Panc1 (cell line): ENCODE measurements at regions not wholly inside any gene's neighbourhood (a gene's known extent, or its start where the extent isn't known, plus 50 kb on each side); places are given as distances from the start of the nearest gene placed in this dataset.

ENCODE experiments used
- ATAC-seq: fragments of 200-7000 bp; cut with Tn5 transposase; 2 replicates; pipeline ENCODE4 v1.9.1; 2020; ENCODE audit warnings: mild to moderate bottlenecking, moderate library complexity
- BruUV-seq: library from RNA; stranded (reverse); fragments of 400-500 nt; replicated peaks from 2 replicates; lab custom pipeline; 2021; lab: Mats Ljungman, UMichigan
- CTCF ChIA-PET: fragments of 300-600 bp; sonication (Branson Sonifier 250); formaldehyde crosslinking; loops from one replicate; lab custom pipeline; 2022; ENCODE audit warnings: antibody characterized with exemption; lab: Charles Lee
- POLR2A ChIA-PET: fragments of 300-600 bp; sonication (Branson Sonifier 250); formaldehyde crosslinking; loops from one replicate; lab custom pipeline; 2022; ENCODE audit warnings: antibody characterized with exemption; lab: Charles Lee
- DNase-seq: peaks from one replicate; pipeline ENCODE4 v3.0.0-alpha.2; 2010; ENCODE audit warnings: low read depth, low spot score
- H3K27ac ChIP-seq: 2 replicates; pipeline ENCODE4 v1.5.1; 2011; ENCODE audit warnings: mild to moderate bottlenecking, low read length, inconsistent platforms
- H3K27me3 ChIP-seq: fragments of 200-500 bp; sonication (Bioruptor generic); 2 replicates; pipeline ENCODE4 v1.6.0; 2014; ENCODE audit warnings: low read length, inconsistent platforms; ENCODE audit not compliant: control insufficient read depth, insufficient read depth
- H3K36me3 ChIP-seq: fragments of 200-500 bp; sonication (Bioruptor generic); 2 replicates; pipeline ENCODE4 v1.5.1; 2014; ENCODE audit warnings: inconsistent platforms, mild to moderate bottlenecking, low read length, moderate library complexity; ENCODE audit not compliant: control insufficient read depth, insufficient read depth
- H3K4me1 ChIP-seq: 2 replicates; pipeline ENCODE4 v1.5.1; 2011; ENCODE audit warnings: inconsistent platforms, mild to moderate bottlenecking, low read length, moderate library complexity; ENCODE audit not compliant: control insufficient read depth, insufficient read depth
- H3K4me3 ChIP-seq, 2 experiments: 2 replicates each; pipeline ENCODE4 v1.5.1; 2011 to 2012; ENCODE audit warnings: low read depth in 2 of 2, low read length in 2 of 2, mild to moderate bottlenecking in 2 of 2, inconsistent platforms in 1 of 2, moderate library complexity in 1 of 2
- H3K9me3 ChIP-seq: fragments of 200-500 bp; sonication (Bioruptor generic); 2 replicates; pipeline ENCODE4 v1.5.1; 2014; ENCODE audit warnings: low read depth, mild to moderate bottlenecking, inconsistent platforms, low read length, moderate library complexity; ENCODE audit not compliant: control insufficient read depth, insufficient read depth
- CTCF ChIP-seq: fragments of 450-650 bp; IDR thresholded peaks from 2 replicates; pipeline ENCODE4 v1.5.1; 2017; ENCODE audit warnings: mild to moderate bottlenecking
- POLR2AphosphoS5 ChIP-seq: IDR thresholded peaks from 2 replicates; pipeline ENCODE4 v1.6.1; 2012; ENCODE audit warnings: mild to moderate bottlenecking, low read depth, low read length, moderate library complexity
- REST ChIP-seq, 2 experiments: IDR thresholded peaks; 2 replicates each; pipeline ENCODE4 v1.6.1; 2011 to 2012; ENCODE audit warnings: low read depth in 2 of 2, control low read depth in 1 of 2, low read length in 1 of 2, mild to moderate bottlenecking in 1 of 2, moderate library complexity in 1 of 2; ENCODE audit not compliant: insufficient read depth in 1 of 2
- SIN3A ChIP-seq: IDR thresholded peaks from 2 replicates; pipeline ENCODE4 v1.6.1; 2012; ENCODE audit warnings: low read depth, mild to moderate bottlenecking, low read length, moderate library complexity, borderline replicate concordance; ENCODE audit not compliant: insufficient read depth
- TCF7L2 ChIP-seq: IDR thresholded peaks from 2 replicates; pipeline ENCODE4 v1.6.1; 2011; ENCODE audit warnings: mild to moderate bottlenecking, low read depth, low read length, inconsistent platforms
- in situ Hi-C: cut with HindIII; loops from 2 replicates; pipeline ENCODE4 v1.10.0; 2016; ENCODE audit warnings: low sequenced_read_pairs, low pct_unique_long_range_greater_than_20kb
- intact Hi-C: fragments of 100-400 bp; cut with micrococcal nuclease; formaldehyde crosslinking; loops from one replicate; pipeline ENCODE4 v1.10.0; 2022; ENCODE audit not compliant: unreplicated experiment

GRCh38 chr2:104340879-104341828, 512.8 kb upstream of the POU3F3 start:
- ChIA-PET POLR2A (no interaction called here), CTCF (interaction anchor here (0.6 kb wide), 1 partner anchor 51 kb away, joined by 7 read pairs; no protein-coding TSS in a partner anchor)
- Histone ChIP-seq H3K4me3 (no peak overlapping the region), H3K9me3 (no peaks in the 10 kb centered on the region), H3K27ac (no peak overlapping the region), H3K27me3 (no peaks in the 10 kb centered on the region), H3K36me3 (no peaks in the 10 kb centered on the region), H3K4me1 (no peaks in the 10 kb centered on the region)
- BruUV-seq = no TSS peak
- in situ Hi-C loops = no loop called here
- ATAC-seq = no peak
- DNase-seq = no peak
- intact Hi-C loops = no loop called here
- no peak for TF ChIP-seq SIN3A
- TF ChIP-seq REST (IDR thresholded peaks at IDR 0.05; ENCODE audit: insufficient read depth in 1 of 2, low read depth in 2 of 2, low read length in 1 of 2) = no peak
- no peak for TF ChIP-seq TCF7L2
- no peak for TF ChIP-seq POLR2AphosphoS5
- TF ChIP-seq CTCF = no peak

- H3K27ac ChIP-seq = no peak overlapping the region
- BruUV-seq = no TSS peak
- ChIA-PET POLR2A (no interaction called here), CTCF (no interaction called here)
- TF ChIP-seq POLR2AphosphoS5 = no peak
- no peak for TF ChIP-seq REST (IDR thresholded peaks at IDR 0.05; ENCODE audit: insufficient read depth in 1 of 2, low read depth in 2 of 2, low read length in 1 of 2)
- TF ChIP-seq SIN3A = no peak
- TF ChIP-seq TCF7L2 = no peak
- no peak for TF ChIP-seq CTCF
- H3K9me3 ChIP-seq = no peaks in the 10 kb centered on the region
- H3K4me3 ChIP-seq = no peak overlapping the region
- no peaks in the 10 kb centered on the region for H3K36me3 ChIP-seq
- H3K4me1 ChIP-seq = no peaks in the 10 kb centered on the region
- intact Hi-C loops (no loop called here), in situ Hi-C loops (no loop called here)
- H3K27me3 ChIP-seq = no peaks in the 10 kb centered on the region
- DNase-seq (no peak), ATAC-seq (no peak)
Measured at GRCh38 chr2:104344306-104344705, 509.6 kb upstream of the POU3F3 start.
